Left lobe of liver (tissue), 2 donors: ENCODE measurements at regions not wholly inside any gene's neighbourhood (a gene's known extent, or its start where the extent isn't known, plus 50 kb on each side); places are given as distances from the start of the nearest gene placed in this dataset.

Source experiments
- ATAC-seq: fragments of 200-7000 bp; cut with Tn5 transposase; one replicate; pipeline ENCODE4 v1.9.1; 2020; ENCODE audit warnings: mild to moderate bottlenecking, moderate library complexity
- DNase-seq: peaks from one replicate; pipeline ENCODE4 v3.0.0-alpha.2; 2020; ENCODE audit warnings: low spot score
- donor health status: DM: no; HTN: no; CAD: no; lungs with moderate emphysema.
- donor health status: DM: no; HTN: yes; CAD: no.

DNA sequence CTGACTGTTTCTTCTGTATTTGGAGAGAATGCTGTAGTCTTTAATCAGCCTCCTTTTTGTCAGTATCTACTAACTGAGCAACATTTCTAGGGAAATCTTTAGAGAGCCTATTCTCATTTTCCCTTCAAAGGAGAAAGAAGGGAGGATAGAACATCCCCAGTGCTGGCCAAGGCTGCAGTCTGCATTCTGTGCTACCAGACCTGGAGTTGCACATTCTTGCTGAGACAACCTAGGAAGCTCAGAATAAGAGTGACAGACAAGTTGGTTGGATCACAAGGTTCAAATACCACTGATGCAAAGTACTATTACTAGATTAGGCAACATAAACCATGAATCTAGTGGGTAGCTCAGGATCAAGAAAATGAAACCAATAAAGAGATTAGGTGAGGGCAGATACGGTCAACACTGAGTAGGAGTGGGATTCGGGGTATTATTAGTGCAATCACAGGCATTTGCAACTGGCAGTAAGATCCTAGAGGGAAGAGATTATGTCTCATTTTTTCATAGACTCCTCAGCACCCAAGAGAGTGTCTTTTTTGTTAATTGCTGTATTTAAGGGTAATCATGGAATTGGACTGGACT, 213.5 kb upstream of the FAM83B start:
- ATAC-seq (peak; percentile 64), DNase-seq (no peak)

DNA sequence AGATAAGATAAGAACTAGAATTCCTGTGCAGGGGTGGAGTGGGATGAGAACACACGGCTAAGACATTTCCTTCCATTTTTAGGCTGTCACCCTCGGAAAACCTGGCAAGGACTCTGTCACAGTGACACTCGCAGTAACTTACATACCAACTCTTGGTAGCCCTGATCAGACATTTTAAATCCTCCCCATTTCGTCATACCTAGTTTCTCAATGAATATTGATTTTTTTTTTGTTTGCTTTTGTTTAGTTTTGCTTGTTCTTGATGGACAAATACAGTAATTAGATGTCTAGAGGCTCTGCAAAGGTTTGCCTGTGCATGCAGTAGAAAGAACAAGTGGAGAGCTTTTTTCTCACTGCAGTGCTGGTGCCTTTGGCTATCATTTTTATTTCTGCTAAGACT, 213.0 kb upstream of the FAM83B start:
- ATAC-seq, result peak; percentile 85
- DNase-seq, result no peak

GRCh38 chr6:54640911-54641310, 205.7 kb upstream of the FAM83B start:
- ATAC-seq, result no peak
- no peak for DNase-seq

GRCh38 chr6:54646069-54646950, 200.3 kb upstream of the FAM83B start:
- no peak for ATAC-seq
- DNase-seq, result no peak

DNA sequence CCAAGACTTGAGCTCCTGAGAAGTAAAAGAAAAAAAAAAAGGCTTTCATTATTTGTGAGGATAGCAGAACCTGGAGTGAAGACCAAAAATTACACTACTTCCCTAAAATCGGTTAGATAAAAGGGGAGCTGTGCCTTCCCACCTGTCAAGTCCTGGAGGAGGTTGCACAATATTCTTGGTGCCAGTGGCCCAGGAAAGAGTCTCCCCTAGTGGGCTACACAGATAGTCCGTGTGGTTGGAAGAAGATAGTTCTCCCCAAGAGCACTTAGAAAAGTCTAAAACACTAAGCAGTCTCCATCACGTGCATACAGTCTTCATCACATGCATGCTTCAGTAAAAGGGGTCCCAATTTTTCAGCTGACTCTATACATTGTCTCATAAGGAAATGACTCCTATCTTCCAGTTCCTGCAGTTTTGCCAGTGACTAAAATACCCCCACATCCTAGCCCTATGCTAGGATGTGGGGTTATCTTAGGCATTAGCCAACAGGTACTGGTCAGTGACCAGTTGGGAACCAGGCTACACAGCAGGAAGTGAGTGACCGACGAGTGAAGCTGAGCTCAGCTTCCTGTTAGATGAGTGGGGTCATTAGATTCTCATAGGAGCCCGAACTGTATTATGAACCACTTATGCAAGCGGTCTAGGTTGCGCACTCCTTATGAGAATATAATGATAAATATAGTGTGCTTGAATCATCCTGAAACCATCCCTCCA, 199.5 kb upstream of the FAM83B start:
- ATAC-seq (no peak), DNase-seq (no peak)

DNA sequence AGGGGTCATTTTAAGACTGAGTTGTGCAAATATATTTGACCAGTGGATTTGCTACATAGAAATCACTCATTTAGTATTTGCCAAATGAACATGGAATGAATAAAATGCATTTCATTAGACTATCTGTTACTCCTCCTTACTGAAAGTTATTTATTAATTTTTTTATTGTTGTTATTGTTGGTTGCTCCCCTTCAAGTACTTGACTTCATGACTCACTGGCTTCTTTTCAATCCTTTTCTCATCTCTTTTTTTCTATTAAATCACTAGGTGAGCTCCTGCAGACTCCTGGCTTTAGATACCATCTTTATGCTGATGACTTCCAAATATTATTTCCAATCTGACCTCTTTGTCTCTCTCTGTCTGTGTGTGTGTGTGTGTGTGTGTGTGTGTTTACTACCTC, 192.2 kb upstream of the FAM83B start:
- ATAC-seq (no peak), DNase-seq (no peak)

DNA sequence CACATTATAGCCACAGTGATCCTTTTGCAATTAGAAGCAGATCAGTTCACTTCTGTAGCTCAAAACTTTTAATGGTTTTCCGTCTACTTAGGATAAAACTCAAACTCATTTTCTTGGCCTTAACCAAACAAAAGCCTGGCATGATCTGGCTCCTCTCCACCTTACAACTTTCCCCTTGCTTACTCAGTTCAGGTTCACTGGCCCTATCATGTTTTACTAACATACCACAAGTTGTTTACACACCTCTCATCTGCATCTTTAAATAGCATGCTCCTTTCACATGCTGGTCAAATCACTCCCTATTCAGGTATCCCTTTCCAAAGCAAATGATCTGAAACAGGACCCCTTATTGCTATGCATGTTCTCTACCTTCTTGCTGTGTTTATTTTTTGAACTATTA, 191.4 kb upstream of the FAM83B start:
- ATAC-seq (no peak), DNase-seq (no peak)

- ATAC-seq (no peak), DNase-seq (no peak)
These were observed 181.3 kb upstream of the FAM83B start for GRCh38 chr6:54665278-54665677.

DNA sequence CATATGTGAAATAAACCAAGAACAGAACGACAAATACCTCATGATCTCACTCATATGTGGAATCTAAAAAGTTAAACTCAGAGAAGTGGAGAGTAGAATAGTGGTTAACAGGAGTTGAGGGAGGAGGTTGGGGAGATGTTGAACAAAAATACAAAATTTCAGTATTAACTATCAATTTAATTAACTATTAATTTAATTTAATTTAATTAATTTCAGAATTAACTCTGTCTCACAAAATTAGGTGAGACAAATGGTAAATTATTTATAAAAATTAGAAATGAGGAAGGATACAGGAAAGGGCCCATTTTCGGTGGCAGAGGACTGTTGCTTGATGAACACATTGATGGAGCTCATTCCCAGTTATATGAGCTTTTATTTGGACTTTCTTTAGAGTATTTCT, 166.0 kb upstream of the FAM83B start:
- no peak for DNase-seq
- ATAC-seq, result no peak

GRCh38 chr6:54681267-54681666, 165.3 kb upstream of the FAM83B start:
- ATAC-seq (no peak), DNase-seq (no peak)

DNA sequence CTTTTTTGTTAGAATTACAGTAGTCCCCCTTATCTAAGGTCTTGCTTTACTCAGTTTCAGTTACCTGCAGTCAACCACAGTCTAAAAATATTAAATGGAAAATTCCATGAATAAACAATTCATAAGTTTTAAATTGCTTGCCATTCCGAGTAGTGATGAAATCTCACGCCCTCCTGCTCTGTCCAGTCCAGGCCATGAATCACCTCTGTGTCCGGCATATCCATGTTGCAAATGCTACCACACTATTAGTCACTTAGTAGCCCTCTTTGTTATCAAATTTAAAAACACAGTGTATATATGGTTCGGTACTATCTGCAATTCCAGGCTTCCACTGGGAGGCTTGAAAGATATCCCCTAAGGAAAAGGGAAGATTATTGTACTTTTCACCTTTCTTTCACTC, 164.6 kb upstream of the FAM83B start:
- ATAC-seq, result no peak
- no peak for DNase-seq

DNA sequence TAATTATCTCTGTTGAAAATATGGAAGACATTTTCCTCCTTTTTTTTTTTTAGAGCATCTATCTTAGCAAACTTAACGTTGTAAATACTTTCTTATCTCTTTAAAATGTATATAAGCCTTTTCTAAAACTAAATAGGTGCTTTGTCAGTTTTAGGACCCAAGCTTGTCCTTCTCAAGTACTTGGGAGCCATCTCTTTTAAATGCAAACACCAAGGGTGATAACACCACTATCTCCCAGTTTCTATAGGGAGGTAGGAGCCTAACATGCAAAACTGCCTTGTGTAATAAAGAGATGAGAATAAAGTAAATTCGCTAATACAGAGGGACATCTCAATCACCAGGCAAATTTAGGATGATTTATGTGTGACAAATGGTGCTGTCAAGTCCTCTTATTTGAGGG, 157.0 kb upstream of the FAM83B start:
- ATAC-seq (no peak), DNase-seq (no peak)

- ATAC-seq, result no peak
- DNase-seq, result no peak
These were observed 156.0 kb upstream of the FAM83B start for GRCh38 chr6:54690596-54690995.

- ATAC-seq (no peak), DNase-seq (no peak)
These were observed 151.5 kb upstream of the FAM83B start for GRCh38 chr6:54694928-54695532.

DNA sequence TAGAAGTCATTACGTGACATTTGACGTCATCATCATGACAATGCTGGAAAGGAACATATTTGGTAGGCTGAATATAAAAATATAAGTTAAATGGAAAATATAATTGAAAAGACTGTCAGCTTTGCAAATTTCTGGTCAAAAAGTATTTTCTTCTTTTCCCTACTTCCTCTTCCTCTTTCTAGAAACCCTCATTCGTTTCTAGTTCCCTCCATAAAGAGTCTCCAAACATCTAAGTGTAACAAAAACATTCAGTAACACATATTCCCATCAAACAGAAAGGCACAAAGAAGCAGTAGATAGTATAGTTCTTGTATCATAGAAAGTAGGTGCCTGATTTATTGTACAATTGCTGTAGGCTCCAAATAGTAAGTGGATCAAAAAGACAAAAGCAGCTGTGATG, 150.8 kb upstream of the FAM83B start:
- ATAC-seq, result no peak

DNA sequence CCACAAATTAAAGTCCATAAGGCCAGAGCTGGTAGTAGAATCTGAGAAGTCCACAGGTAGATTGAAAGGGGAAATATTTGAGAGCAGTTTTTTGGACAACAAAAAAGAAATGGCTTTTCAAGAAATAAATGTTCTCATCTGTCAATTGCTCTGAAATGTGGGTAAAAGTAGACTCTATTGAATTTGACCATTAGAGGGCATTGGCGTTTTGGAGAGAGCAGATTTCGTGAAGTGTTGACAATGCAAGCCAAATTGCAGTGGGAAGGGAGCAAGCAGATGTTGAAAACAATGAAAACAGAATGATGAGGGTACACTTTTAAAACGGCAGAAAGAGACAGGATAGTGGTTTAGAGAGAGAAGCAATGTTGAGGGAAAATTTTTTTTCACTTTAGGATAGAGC, 149.1 kb upstream of the FAM83B start:
- ATAC-seq (peak; percentile 87), DNase-seq (no peak)

More for the DNA sequence above, 150.8 kb upstream of the FAM83B start:
- no peak for DNase-seq

DNA sequence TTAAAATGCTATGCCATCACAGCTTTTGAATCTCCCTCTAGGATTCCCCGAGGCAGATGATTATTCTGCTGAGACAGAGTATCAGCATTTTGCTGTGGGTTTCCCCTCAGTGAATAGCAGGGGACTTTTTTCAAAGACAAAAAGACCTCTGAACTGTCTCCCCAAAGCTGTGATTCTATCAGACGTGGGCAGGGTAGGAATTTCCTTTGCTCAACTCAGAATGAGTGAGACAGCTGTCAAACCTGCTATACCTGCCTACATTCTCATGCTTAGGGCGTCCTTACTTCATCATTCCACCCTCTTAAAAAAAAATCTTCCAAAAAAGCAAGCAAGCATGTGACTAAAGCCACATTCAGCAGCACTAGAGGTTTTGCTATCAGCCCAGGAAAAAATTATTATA, 147.6 kb upstream of the FAM83B start:
- ATAC-seq (no peak), DNase-seq (no peak)

DNA sequence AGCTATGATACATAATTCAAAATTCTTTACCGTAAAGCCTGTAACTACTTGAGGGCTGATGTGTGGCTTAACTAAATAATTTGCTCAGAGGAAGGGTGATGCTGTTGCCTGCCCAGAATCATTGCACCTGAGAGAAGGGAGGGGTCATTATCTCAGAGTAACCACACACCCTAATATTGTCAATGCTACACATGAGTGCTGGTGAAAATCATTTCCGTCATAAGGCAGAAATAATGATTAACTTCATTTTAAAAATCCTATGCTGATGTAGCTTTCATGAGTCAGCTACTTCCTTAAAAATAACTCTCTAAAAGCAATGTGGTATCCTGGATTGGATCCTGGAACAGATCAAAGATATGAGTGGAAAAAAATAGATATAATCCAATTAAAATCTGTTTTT, 146.4 kb upstream of the FAM83B start:
- DNase-seq (no peak), ATAC-seq (no peak)

GRCh38 chr6:54702772-54703171, 143.8 kb upstream of the FAM83B start:
- ATAC-seq (no peak), DNase-seq (no peak)

DNA sequence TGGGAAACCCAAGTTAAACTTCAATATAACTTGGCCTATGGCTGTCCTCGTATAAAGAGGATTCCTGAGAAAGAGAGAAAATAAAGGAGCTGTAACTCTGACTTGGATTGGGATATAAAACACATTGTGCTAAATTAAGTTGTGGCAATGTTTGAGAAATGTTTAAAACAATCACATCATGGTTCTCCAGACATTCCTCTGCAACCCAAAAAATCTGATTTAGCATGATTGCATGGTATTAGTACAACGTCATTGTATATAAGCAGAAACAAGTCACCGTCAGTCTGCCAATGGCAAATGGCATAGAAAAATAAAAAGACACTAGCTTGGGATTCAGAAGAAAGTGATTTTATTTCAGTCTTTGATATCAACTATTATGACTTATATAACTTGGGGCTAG, 140.2 kb upstream of the FAM83B start:
- DNase-seq (no peak), ATAC-seq (no peak)

DNA sequence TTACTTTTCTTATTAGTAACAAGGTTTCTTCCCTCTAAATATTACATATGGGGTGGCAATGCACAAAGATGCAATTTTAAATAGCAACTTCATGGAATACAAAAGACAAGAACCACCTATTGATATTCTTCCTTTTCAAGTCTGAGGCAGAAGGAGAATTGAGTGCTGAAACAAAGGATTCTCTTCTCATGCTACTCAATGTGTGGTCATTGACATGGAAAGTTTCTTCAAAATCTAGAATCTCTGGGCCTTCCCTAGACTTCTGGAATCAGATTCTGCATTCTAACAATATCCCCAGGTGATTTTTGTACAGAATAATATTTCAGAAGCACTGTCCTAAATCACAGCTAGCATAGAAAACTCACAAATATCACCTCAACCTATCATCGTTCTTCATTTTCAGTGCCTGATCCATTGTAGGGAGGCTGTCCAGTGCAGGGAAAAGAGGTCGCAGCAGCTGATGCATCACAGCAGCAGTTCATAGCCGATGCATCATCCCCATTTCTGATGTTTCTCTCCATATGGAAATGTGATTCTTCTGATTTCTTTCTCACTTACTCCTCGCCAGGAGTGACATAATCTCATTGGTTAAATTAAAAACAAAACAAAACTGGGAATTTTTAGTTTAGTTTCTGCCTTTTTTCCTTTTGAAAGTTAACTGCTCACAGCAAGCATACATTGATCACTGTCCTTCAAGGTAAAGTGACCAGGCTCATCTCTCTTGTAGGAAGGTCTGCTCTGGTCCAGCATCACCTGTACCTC, 139.5 kb upstream of the FAM83B start:
- no peak for ATAC-seq

More for the DNA sequence above, 139.5 kb upstream of the FAM83B start:
- DNase-seq, result no peak
